Breast epithelium (tissue), 3 donors: ENCODE measurements at regions not wholly inside any gene's neighbourhood (a gene's known extent, or its start where the extent isn't known, plus 50 kb on each side); places are given as distances from the start of the nearest gene placed in this dataset.

Experiments
- CTCF ChIP-seq, 3 donors: fragments of 450-650 bp; IDR thresholded peaks; one replicate each; pipeline ENCODE4 v1.5.1; 2016 to 2017; ENCODE audit warnings: antibody characterized with exemption in 3 of 3, mild to moderate bottlenecking in 3 of 3, moderate library complexity in 3 of 3
- POLR2AphosphoS5 ChIP-seq, 3 donors: sonication (generic); formaldehyde crosslinking; IDR thresholded peaks; one replicate each; pipeline ENCODE4 v1.6.1; 2017; ENCODE audit warnings: antibody characterized with exemption in 3 of 3

DNA sequence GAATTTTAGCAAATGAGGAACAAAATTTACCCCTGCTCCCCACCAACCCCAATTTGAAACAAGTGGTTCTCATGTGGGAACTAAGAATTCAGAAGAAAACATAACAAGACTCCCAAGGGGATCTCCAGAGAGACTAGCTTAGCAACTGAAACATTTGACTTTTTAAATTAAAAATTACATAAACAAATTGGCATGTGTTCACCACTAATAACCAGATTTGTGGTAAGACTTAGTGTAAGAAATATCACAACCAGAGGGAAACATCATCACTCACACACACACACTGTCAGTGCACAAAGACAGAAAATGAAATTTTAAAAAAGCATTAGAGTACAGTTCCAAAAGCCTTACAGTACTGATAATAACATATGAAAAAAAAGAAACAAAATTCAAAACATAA, 348.8 kb downstream of the CGGBP1 start:
- TF ChIP-seq CTCF (IDR thresholded peaks at IDR 0.05) (no peak), POLR2AphosphoS5 (IDR thresholded peaks at IDR 0.05) (no peak)
